Breast epithelium (tissue), 4 donors: ENCODE measurements at regions not wholly inside any gene's neighbourhood (a gene's known extent, or its start where the extent isn't known, plus 50 kb on each side); places are given as distances from the start of the nearest gene placed in this dataset.

ENCODE experiments used
- DNase-seq, 2 donors: peaks; one replicate each; pipeline ENCODE4 v3.0.0-alpha.2; 2019; ENCODE audit warnings: low spot score in 2 of 2
- H3K27ac ChIP-seq, 2 donors: fragments of 200-600 bp; sonication (generic) in 1 of 2; one replicate each; pipeline ENCODE4 v1.5.1; 2016 to 2019; ENCODE audit warnings: mild to moderate bottlenecking in 1 of 2
- H3K27me3 ChIP-seq, 2 donors: fragments of 200-600 bp; sonication (generic) in 1 of 2; one replicate each; pipeline versions ENCODE4 v1.5.1 to v1.6.0; 2017 to 2019; ENCODE audit warnings: control low read depth in 1 of 2, mild to moderate bottlenecking in 1 of 2
- H3K36me3 ChIP-seq: fragments of 200-600 bp; one replicate; pipeline ENCODE4 v1.5.1; 2019
- H3K4me1 ChIP-seq, 2 donors: fragments of 200-600 bp; sonication (generic); one replicate each; pipeline ENCODE4 v1.5.1; 2016 to 2019; ENCODE audit warnings: control low read depth in 1 of 2
- H3K4me3 ChIP-seq, 3 donors: fragments of 200-600 bp; sonication (generic); 1 replicate in 2 of 3; 2 replicates in 1 of 3; pipeline ENCODE4 v1.5.1; 2016 to 2019; ENCODE audit warnings: mild to moderate bottlenecking in 3 of 3, moderate library complexity in 2 of 3
- H3K9me3 ChIP-seq, 2 donors: fragments of 200-600 bp; sonication (generic) in 1 of 2; one replicate each; pipeline ENCODE4 v1.5.1; 2016 to 2019; ENCODE audit warnings: control low read depth in 1 of 2
- POLR2A ChIP-seq: fragments of 450-650 bp; IDR thresholded peaks from one replicate; pipeline ENCODE4 v1.6.1; 2016; ENCODE audit warnings: antibody characterized with exemption, mild to moderate bottlenecking, moderate library complexity
- POLR2AphosphoS5 ChIP-seq, 3 donors: sonication (generic); formaldehyde crosslinking; IDR thresholded peaks; one replicate each; pipeline ENCODE4 v1.6.1; 2017; ENCODE audit warnings: antibody characterized with exemption in 3 of 3
- intact Hi-C: fragments of 100-400 bp; cut with DNase I; formaldehyde crosslinking; loops from one replicate; pipeline ENCODE4 v1.15.1; 2023; ENCODE audit warnings: low total_unique reads
- TF ChIP-seq, protein P1 (sequence below), 3 donors: fragments of 450-650 bp; IDR thresholded peaks; one replicate each; pipeline ENCODE4 v1.5.1; 2016 to 2017; ENCODE audit warnings: antibody characterized with exemption in 3 of 3, mild to moderate bottlenecking in 3 of 3, moderate library complexity in 3 of 3

DNA sequence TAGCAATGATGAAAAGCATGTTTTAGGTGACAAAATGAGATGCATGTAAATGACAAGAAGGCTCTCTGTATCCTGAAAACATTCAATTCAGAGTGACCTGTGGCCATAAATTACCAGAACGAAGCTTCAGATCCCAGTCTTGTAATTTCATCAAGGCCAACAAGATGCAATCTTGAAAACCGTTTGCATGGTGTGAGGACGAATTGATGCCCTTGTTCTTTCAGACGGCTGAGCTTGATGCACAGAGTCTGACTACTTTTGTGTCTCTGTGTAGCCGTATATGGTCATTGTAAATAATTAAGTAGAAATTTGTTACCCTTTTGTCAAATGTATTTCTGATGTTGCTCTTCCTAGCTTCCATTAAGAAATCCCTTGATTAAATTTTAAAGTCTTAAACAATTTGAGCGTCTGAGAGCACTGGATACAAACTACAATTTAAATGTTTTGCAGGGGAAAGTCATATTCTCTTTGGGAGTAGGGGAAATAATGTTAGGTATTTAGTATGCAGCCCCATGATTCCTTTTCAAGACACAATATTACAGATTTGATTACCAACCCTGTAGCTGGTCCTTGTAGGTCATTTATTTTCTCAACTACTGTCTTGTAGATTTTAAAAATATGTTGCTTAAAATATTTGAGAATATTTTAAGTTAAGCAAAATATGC lies 125.8 kb upstream of the PCDH9 start:
- no peaks in the 10 kb centered on the region for H3K27me3 ChIP-seq
- intact Hi-C loops = loop anchor here (2.0 kb wide), 1 partner anchor 27 kb away; no protein-coding TSS in a partner anchor
- H3K4me1 ChIP-seq = no peaks in the 10 kb centered on the region
- no peak for DNase-seq
- no peak for TF ChIP-seq POLR2A
- TF ChIP-seq, protein P1, sequence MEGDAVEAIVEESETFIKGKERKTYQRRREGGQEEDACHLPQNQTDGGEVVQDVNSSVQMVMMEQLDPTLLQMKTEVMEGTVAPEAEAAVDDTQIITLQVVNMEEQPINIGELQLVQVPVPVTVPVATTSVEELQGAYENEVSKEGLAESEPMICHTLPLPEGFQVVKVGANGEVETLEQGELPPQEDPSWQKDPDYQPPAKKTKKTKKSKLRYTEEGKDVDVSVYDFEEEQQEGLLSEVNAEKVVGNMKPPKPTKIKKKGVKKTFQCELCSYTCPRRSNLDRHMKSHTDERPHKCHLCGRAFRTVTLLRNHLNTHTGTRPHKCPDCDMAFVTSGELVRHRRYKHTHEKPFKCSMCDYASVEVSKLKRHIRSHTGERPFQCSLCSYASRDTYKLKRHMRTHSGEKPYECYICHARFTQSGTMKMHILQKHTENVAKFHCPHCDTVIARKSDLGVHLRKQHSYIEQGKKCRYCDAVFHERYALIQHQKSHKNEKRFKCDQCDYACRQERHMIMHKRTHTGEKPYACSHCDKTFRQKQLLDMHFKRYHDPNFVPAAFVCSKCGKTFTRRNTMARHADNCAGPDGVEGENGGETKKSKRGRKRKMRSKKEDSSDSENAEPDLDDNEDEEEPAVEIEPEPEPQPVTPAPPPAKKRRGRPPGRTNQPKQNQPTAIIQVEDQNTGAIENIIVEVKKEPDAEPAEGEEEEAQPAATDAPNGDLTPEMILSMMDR (IDR thresholded peaks at IDR 0.05) = no peak
- H3K36me3 ChIP-seq = no peaks in the 10 kb centered on the region
- no peak overlapping the region for H3K4me3 ChIP-seq
- H3K9me3 ChIP-seq = no peaks in the 10 kb centered on the region
- no peak overlapping the region for H3K27ac ChIP-seq

DNA sequence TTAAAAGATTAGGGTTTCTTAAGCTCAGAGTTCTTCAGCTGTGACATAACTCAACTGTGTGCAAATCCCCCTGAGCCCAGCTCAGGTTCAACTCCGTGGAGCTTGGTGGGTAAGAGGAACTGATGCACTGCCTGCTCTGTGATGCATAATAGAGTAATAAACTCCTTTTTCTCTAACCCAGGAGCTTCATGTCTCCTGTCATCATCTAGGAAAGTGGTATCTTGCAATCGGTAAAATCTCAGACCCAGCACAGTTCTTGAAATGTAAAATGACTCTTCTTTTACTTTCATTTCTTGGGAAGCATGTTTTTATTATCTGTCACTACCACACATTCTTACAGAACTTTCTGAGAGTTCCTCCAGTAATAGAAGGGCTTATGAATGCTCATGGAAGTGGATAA lies 123.8 kb upstream of the PCDH9 start:
- H3K4me3 ChIP-seq = peak overlapping the region in 1 of 3 donors; percentile 28
- no peak overlapping the region for H3K27ac ChIP-seq
- H3K4me1 ChIP-seq = no peaks in the 10 kb centered on the region
- H3K27me3 ChIP-seq = no peaks in the 10 kb centered on the region
- H3K36me3 ChIP-seq = no peaks in the 10 kb centered on the region
- H3K9me3 ChIP-seq = peaks cover 0 to 6% of the 10 kb centered on the region in 2 donors
- intact Hi-C loops = loop anchor here (2.0 kb wide), 1 partner anchor 25 kb away; no protein-coding TSS in a partner anchor
- DNase-seq = no peak
- no peak for TF ChIP-seq POLR2AphosphoS5 (IDR thresholded peaks at IDR 0.05)
- TF ChIP-seq, protein P1 (IDR thresholded peaks at IDR 0.05) = no peak
- TF ChIP-seq POLR2A = no peak

DNA sequence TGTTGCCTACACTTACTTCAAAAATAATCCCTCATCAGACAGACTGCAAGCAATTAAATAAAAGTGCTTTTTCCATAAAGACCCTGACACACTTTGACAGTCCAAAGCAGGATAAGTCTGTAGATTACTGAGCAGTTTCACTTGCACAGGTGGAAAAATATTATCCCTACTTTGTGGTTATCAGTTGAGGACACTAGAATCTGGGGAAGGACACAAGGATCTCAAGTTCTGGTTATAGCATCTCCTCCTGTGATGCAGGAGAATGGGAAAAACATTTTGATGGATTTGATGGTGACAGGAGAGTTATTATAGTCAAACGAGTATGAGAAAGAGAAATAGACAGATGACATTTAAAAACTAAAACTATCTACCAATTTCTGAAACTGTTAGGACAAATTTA lies 122.9 kb upstream of the PCDH9 start:
- Histone ChIP-seq H3K36me3 (no peaks in the 10 kb centered on the region), H3K27ac (no peak overlapping the region), H3K4me3 (no peak overlapping the region), H3K4me1 (no peaks in the 10 kb centered on the region), H3K27me3 (no peaks in the 10 kb centered on the region), H3K9me3 (peaks cover 0 to 6% of the 10 kb centered on the region in 2 donors)
- DNase-seq = no peak
- intact Hi-C loops = no loop called here
- TF ChIP-seq, protein P1 (IDR thresholded peaks at IDR 0.05) = no peak
- TF ChIP-seq POLR2AphosphoS5 (IDR thresholded peaks at IDR 0.05) = no peak
- TF ChIP-seq POLR2A = no peak

DNA sequence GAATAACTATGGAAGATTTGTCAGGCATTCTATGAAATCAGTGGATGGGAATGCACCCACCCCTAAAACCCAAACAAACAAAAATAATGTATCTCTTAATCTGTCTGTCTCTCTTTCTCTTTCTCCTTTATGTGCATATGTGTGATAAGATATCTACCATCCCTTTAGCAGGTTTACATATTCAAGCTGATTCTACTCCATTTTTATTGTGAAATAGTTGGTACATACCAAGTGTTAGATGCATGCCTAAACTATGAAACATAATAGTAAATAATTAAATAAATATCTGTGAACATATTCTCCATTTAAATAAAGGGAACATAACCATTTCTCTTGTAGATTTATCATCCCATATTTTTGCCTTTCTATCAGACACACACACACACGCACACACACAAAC lies 121.8 kb upstream of the PCDH9 start:
- intact Hi-C loops = no loop called here
- TF ChIP-seq POLR2AphosphoS5 (IDR thresholded peaks at IDR 0.05) (no peak), POLR2A (no peak)
- TF ChIP-seq, protein P1 (IDR thresholded peaks at IDR 0.05) = no peak

DNA sequence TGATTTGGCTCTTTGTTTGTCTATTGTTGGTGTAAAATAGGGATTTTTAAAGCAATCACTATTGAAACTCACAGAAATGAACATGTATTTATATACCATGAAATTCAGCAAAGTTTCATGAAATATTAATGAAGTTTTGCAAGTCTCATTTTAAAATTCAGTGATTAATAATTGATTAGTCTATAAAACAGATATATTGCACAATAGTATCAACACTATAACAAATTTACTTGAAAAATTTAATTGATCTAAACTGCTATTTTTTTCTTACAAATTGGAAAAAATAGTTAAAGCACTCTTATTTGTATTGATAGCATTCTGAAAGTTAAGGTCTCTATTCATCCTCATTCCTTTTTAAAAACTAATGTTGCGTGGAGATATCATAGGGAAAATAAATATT lies 121.0 kb upstream of the PCDH9 start:
- no peak for DNase-seq
- H3K27ac ChIP-seq = no peak overlapping the region
- no peaks in the 10 kb centered on the region for H3K27me3 ChIP-seq
- H3K9me3 ChIP-seq = peaks cover 0 to 6% of the 10 kb centered on the region in 2 donors
- no peaks in the 10 kb centered on the region for H3K4me1 ChIP-seq
- H3K4me3 ChIP-seq = no peak overlapping the region
- no peaks in the 10 kb centered on the region for H3K36me3 ChIP-seq
- TF ChIP-seq POLR2A = no peak
- no peak for TF ChIP-seq POLR2AphosphoS5 (IDR thresholded peaks at IDR 0.05)
- TF ChIP-seq, protein P1 (IDR thresholded peaks at IDR 0.05) = no peak
- intact Hi-C loops = no loop called here

More for the DNA sequence above, 121.8 kb upstream of the PCDH9 start:
- H3K36me3 ChIP-seq = no peaks in the 10 kb centered on the region
- no peak for DNase-seq
- H3K4me3 ChIP-seq = no peak overlapping the region
- H3K9me3 ChIP-seq = peaks cover 0 to 6% of the 10 kb centered on the region in 2 donors
- no peaks in the 10 kb centered on the region for H3K27me3 ChIP-seq
- H3K4me1 ChIP-seq = no peaks in the 10 kb centered on the region
- H3K27ac ChIP-seq = no peak overlapping the region
